HG03354 (cell line): ENCODE measurements at regions not wholly inside any gene's neighbourhood (a gene's known extent, or its start where the extent isn't known, plus 50 kb on each side); places are given as distances from the start of the nearest gene placed in this dataset.

Source experiments
- ATAC-seq: cut with Tn5 transposase; IDR thresholded peaks from one replicate; pipeline ENCODE4 v1.9.1; 2021; ENCODE audit warnings: mild to moderate bottlenecking; ENCODE audit not compliant: unreplicated experiment, poor library complexity, severe bottlenecking

- no peak for ATAC-seq
Observed at GRCh38 chr2:221063568-221063967, 508.5 kb downstream of the EPHA4 start.

- ATAC-seq = no peak
Observed at GRCh38 chr2:221064058-221064854, 507.8 kb downstream of the EPHA4 start.

- no peak for ATAC-seq
Observed at GRCh38 chr2:221064880-221065279, 507.2 kb downstream of the EPHA4 start.

- no peak for ATAC-seq
Observed at GRCh38 chr2:221068123-221068522, 504.0 kb downstream of the EPHA4 start.

- ATAC-seq = no peak
Observed at GRCh38 chr2:221070106-221070505, 502.0 kb downstream of the EPHA4 start.

GRCh38 chr2:221073326-221074049 is 498.6 kb downstream of the EPHA4 start:
- ATAC-seq = no peak

GRCh38 chr2:221074238-221074637 is 497.9 kb downstream of the EPHA4 start:
- no peak for ATAC-seq

GRCh38 chr2:221075203-221075602 is 496.9 kb downstream of the EPHA4 start:
- ATAC-seq = no peak

- no peak for ATAC-seq
Observed at GRCh38 chr2:221077251-221077650, 494.9 kb downstream of the EPHA4 start.

GRCh38 chr2:221077799-221078198 is 494.3 kb downstream of the EPHA4 start:
- ATAC-seq = no peak

- no peak for ATAC-seq
Observed at GRCh38 chr2:221085341-221085900, 486.7 kb downstream of the EPHA4 start.

GRCh38 chr2:221085936-221086335 is 486.2 kb downstream of the EPHA4 start:
- no peak for ATAC-seq

- no peak for ATAC-seq
Observed at GRCh38 chr2:221087779-221088178, 484.3 kb downstream of the EPHA4 start.

GRCh38 chr2:221088506-221088905 is 483.6 kb downstream of the EPHA4 start:
- no peak for ATAC-seq

GRCh38 chr2:221095356-221095755 is 476.7 kb downstream of the EPHA4 start:
- ATAC-seq = no peak

GRCh38 chr2:221096706-221097567 is 475.2 kb downstream of the EPHA4 start:
- no peak for ATAC-seq

GRCh38 chr2:221097568-221097915 is 474.6 kb downstream of the EPHA4 start:
- ATAC-seq = no peak

- no peak for ATAC-seq
Observed at GRCh38 chr2:221097949-221098348, 474.2 kb downstream of the EPHA4 start.

GRCh38 chr2:221100467-221101089 is 471.5 kb downstream of the EPHA4 start:
- no peak for ATAC-seq
